Mammary epithelial cell (primary cell): ENCODE measurements at regions not wholly inside any gene's neighbourhood (a gene's known extent, or its start where the extent isn't known, plus 50 kb on each side); places are given as distances from the start of the nearest gene placed in this dataset.

Experiments used
- EZH2 ChIP-seq: IDR thresholded peaks from 2 replicates; pipeline ENCODE4 v1.6.1; 2012; ENCODE audit warnings: low read length, inconsistent platforms, borderline replicate concordance
- TF ChIP-seq, protein P1 (sequence below), 2 donors: IDR thresholded peaks in 1 of 2; conservative IDR thresholded peaks in 1 of 2; 2 replicates each; pipeline ENCODE4 v1.5.1; 2011 to 2012; ENCODE audit warnings: inconsistent platforms in 2 of 2, low read length in 2 of 2, mild to moderate bottlenecking in 2 of 2, control low read depth in 1 of 2, low read depth in 1 of 2; ENCODE audit not compliant: insufficient read depth in 1 of 2; ENCODE audit errors: extremely low read depth in 1 of 2

DNA sequence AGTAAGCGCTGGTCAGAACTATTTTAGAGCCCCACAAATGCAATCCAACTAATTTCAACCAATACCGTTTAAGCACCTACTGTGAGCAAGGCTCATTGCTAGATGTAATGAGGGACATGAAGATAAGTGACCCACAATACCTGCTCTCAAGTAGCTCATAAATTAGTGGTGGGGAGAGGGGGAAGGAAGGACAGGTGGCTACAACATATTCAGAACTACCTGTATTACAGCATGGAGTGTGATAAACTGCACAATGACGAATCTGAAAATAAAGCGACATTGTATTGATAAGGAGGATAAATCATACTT, 311.6 kb upstream of the DIAPH2 start:
- TF ChIP-seq, protein P1, sequence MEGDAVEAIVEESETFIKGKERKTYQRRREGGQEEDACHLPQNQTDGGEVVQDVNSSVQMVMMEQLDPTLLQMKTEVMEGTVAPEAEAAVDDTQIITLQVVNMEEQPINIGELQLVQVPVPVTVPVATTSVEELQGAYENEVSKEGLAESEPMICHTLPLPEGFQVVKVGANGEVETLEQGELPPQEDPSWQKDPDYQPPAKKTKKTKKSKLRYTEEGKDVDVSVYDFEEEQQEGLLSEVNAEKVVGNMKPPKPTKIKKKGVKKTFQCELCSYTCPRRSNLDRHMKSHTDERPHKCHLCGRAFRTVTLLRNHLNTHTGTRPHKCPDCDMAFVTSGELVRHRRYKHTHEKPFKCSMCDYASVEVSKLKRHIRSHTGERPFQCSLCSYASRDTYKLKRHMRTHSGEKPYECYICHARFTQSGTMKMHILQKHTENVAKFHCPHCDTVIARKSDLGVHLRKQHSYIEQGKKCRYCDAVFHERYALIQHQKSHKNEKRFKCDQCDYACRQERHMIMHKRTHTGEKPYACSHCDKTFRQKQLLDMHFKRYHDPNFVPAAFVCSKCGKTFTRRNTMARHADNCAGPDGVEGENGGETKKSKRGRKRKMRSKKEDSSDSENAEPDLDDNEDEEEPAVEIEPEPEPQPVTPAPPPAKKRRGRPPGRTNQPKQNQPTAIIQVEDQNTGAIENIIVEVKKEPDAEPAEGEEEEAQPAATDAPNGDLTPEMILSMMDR (conservative IDR thresholded peaks at IDR 0.05 in 1 of 2, IDR thresholded peaks at IDR 0.05 in 1 of 2; ENCODE audit: extremely low read depth in 1 of 2, insufficient read depth in 1 of 2, low read depth in 1 of 2, low read length in 2 of 2): no peak
- TF ChIP-seq EZH2: no peak
